ENCODE measurements at regions not wholly inside any gene's neighbourhood (a gene's known extent, or its start where the extent isn't known, plus 50 kb on each side); places are given as distances from the start of the nearest gene placed in this dataset.

GRCh38 chr12:59927032-59927431, 331.2 kb downstream of the SLC16A7 start:
- no peak for DNase-seq (ENCODE audit: low spot score)

GRCh38 chr12:59928416-59928815, 332.6 kb downstream of the SLC16A7 start:
- POLR2A ChIA-PET, result interaction anchor here (1.1 kb wide), 1 partner anchor 9 kb away, joined by 4 read pairs; no protein-coding TSS in a partner anchor
- no peaks in the 10 kb centered on the region for H3K9me2 ChIP-seq (ENCODE audit: insufficient read depth, low read length)
- H4K20me1 ChIP-seq (ENCODE audit: insufficient read depth, low read length), result no peaks in the 10 kb centered on the region
- no peak overlapping the region for H3K4me3 ChIP-seq (ENCODE audit: low read depth, low read length, poor library complexity, severe bottlenecking)
- H3K36me3 ChIP-seq (ENCODE audit: insufficient read depth, low read length), result no peaks in the 10 kb centered on the region
- no peak for TF ChIP-seq CTCF (conservative IDR thresholded peaks at IDR 0.05; ENCODE audit: low read length)
- TF ChIP-seq EZH2phosphoT487 (IDR thresholded peaks at IDR 0.05; ENCODE audit: borderline replicate concordance, low read depth, low read length), result no peak
- H3K79me2 ChIP-seq (ENCODE audit: insufficient read depth, low read depth, low read length), result no peaks in the 10 kb centered on the region
- intact Hi-C loops (cut with micrococcal nuclease; ENCODE audit: unreplicated experiment), result no loop called here
- CTCF ChIA-PET (ENCODE audit: unreplicated experiment), result no interaction called here
- no peaks in the 10 kb centered on the region for H3K9me3 ChIP-seq (ENCODE audit: low read length)
- no peaks in the 10 kb centered on the region for H3K4me1 ChIP-seq (ENCODE audit: insufficient read depth, low read length, poor library complexity, severe bottlenecking)
- no peak overlapping the region for H3K27ac ChIP-seq (ENCODE audit: low read depth, low read length, poor library complexity, severe bottlenecking)
- no TSS peak for BruUV-seq (replicated peaks)
- H3K4me2 ChIP-seq (ENCODE audit: low read length), result no peak overlapping the region
- no peak for DNase-seq (ENCODE audit: low spot score)
- H2AFZ ChIP-seq (ENCODE audit: low read length), result no peak overlapping the region

More at GRCh38 chr12:59927032-59927431, 331.2 kb downstream of the SLC16A7 start:
- H3K4me2 ChIP-seq (ENCODE audit: low read length), result no peak overlapping the region
- no peak for TF ChIP-seq EZH2phosphoT487 (IDR thresholded peaks at IDR 0.05; ENCODE audit: borderline replicate concordance, low read depth, low read length)
- TF ChIP-seq CTCF (conservative IDR thresholded peaks at IDR 0.05; ENCODE audit: low read length), result no peak
- no peaks in the 10 kb centered on the region for H3K9me2 ChIP-seq (ENCODE audit: insufficient read depth, low read length)
- H3K9me3 ChIP-seq (ENCODE audit: low read length), result no peaks in the 10 kb centered on the region
- intact Hi-C loops (cut with micrococcal nuclease; ENCODE audit: unreplicated experiment), result no loop called here
- no peaks in the 10 kb centered on the region for H3K4me1 ChIP-seq (ENCODE audit: insufficient read depth, low read length, poor library complexity, severe bottlenecking)
- no TSS peak for BruUV-seq (replicated peaks)
- no peak overlapping the region for H3K27ac ChIP-seq (ENCODE audit: low read depth, low read length, poor library complexity, severe bottlenecking)
- ChIA-PET CTCF (ENCODE audit: unreplicated experiment) (no interaction called here), POLR2A (interaction anchor here (0.6 kb wide), 1 partner anchor 229 kb away, joined by 3 read pairs; no protein-coding TSS in a partner anchor)
- no peaks in the 10 kb centered on the region for H3K79me2 ChIP-seq (ENCODE audit: insufficient read depth, low read depth, low read length)
- H3K4me3 ChIP-seq (ENCODE audit: low read depth, low read length, poor library complexity, severe bottlenecking), result no peak overlapping the region
- H3K36me3 ChIP-seq (ENCODE audit: insufficient read depth, low read length), result no peaks in the 10 kb centered on the region
- H4K20me1 ChIP-seq (ENCODE audit: insufficient read depth, low read length), result no peaks in the 10 kb centered on the region
- H2AFZ ChIP-seq (ENCODE audit: low read length), result no peak overlapping the region

- intact Hi-C loops (cut with micrococcal nuclease; ENCODE audit: unreplicated experiment), result no loop called here
- Histone ChIP-seq H3K4me2 (ENCODE audit: low read length) (no peak overlapping the region), H3K9me2 (ENCODE audit: insufficient read depth, low read length) (no peaks in the 10 kb centered on the region), H3K27ac (ENCODE audit: low read depth, low read length, poor library complexity, severe bottlenecking) (no peak overlapping the region), H2AFZ (ENCODE audit: low read length) (no peak overlapping the region), H3K4me1 (ENCODE audit: insufficient read depth, low read length, poor library complexity, severe bottlenecking) (no peaks in the 10 kb centered on the region), H3K4me3 (ENCODE audit: low read depth, low read length, poor library complexity, severe bottlenecking) (no peak overlapping the region), H4K20me1 (ENCODE audit: insufficient read depth, low read length) (no peaks in the 10 kb centered on the region), H3K9me3 (ENCODE audit: low read length) (no peaks in the 10 kb centered on the region), H3K36me3 (ENCODE audit: insufficient read depth, low read length) (no peaks in the 10 kb centered on the region), H3K79me2 (ENCODE audit: insufficient read depth, low read depth, low read length) (no peaks in the 10 kb centered on the region)
- ChIA-PET POLR2A (interaction anchor here (1.1 kb wide), 1 partner anchor 9 kb away, joined by 4 read pairs; no protein-coding TSS in a partner anchor), CTCF (ENCODE audit: unreplicated experiment) (no interaction called here)
- no peak for DNase-seq (ENCODE audit: low spot score)
- BruUV-seq (replicated peaks), result no TSS peak
- TF ChIP-seq EZH2phosphoT487 (IDR thresholded peaks at IDR 0.05; ENCODE audit: borderline replicate concordance, low read depth, low read length) (no peak), CTCF (conservative IDR thresholded peaks at IDR 0.05; ENCODE audit: low read length) (no peak)
Measured at GRCh38 chr12:59929110-59929509, 333.3 kb downstream of the SLC16A7 start.

Data from OCI-LY7 (cell line).